ENCODE measurements at regions not wholly inside any gene's neighbourhood (a gene's known extent, or its start where the extent isn't known, plus 50 kb on each side); places are given as distances from the start of the nearest gene placed in this dataset.

GRCh38 chr10:10794046-10794445 is 223.6 kb upstream of the CELF2 start (continued):
- TF ChIP-seq ZBTB33 (IDR thresholded peaks at IDR 0.05) (no peak), BRCA1 (IDR thresholded peaks at IDR 0.05; ENCODE audit: low read depth, low read length) (no peak), YBX1 (IDR thresholded peaks at IDR 0.05) (no peak), MAX (IDR thresholded peaks at IDR 0.05; ENCODE audit: low read depth, low read length) (no peak), POLR2AphosphoS2 (IDR thresholded peaks at IDR 0.05; ENCODE audit: low read depth, low read length) (no peak), RAD21 (IDR thresholded peaks at IDR 0.05; ENCODE audit: insufficient read depth, low read depth, low read length) (no peak), TBL1XR1 (IDR thresholded peaks at IDR 0.05; ENCODE audit: low read depth, low read length) (no peak), EP300 (IDR thresholded peaks at IDR 0.05; ENCODE audit: borderline replicate concordance in 1 of 2, control insufficient read depth in 1 of 2, low read depth in 2 of 2, low read length in 2 of 2) (no peak), POLR2AphosphoS5 (IDR thresholded peaks at IDR 0.05; ENCODE audit: low read length) (no peak), ZBTB11 (CRISPR knock-in tag; IDR thresholded peaks at IDR 0.05) (no peak)
